OCI-LY7 (cell line): ENCODE measurements at regions not wholly inside any gene's neighbourhood (a gene's known extent, or its start where the extent isn't known, plus 50 kb on each side); places are given as distances from the start of the nearest gene placed in this dataset.

Experiments used
- BruUV-seq: library from RNA; stranded (reverse); fragments of 400-500 nt; replicated peaks from 2 replicates; lab custom pipeline; 2021; lab: Mats Ljungman, UMichigan
- CTCF ChIA-PET: fragments of 300-600 bp; sonication (Branson Sonifier 250); formaldehyde crosslinking; loops from one replicate; lab custom pipeline; 2022; ENCODE audit warnings: antibody characterized with exemption; ENCODE audit not compliant: unreplicated experiment; lab: Charles Lee
- POLR2A ChIA-PET: fragments of 300-600 bp; sonication (Branson Sonifier 250); formaldehyde crosslinking; loops from one replicate; lab custom pipeline; 2022; ENCODE audit warnings: antibody characterized with exemption; lab: Charles Lee
- DNase-seq: peaks from one replicate; pipeline ENCODE4 v3.0.0-alpha.2; 2015; ENCODE audit warnings: low spot score
- H2AFZ ChIP-seq: fragments of 200-600 bp; sonication (generic), shearing (Covaris generic); 2 replicates; pipeline ENCODE4 v1.6.1; 2014; ENCODE audit warnings: mild to moderate bottlenecking, antibody characterized with exemption, low read length, moderate library complexity
- H3K27ac ChIP-seq: fragments of 200-600 bp; sonication (generic); 2 replicates; pipeline ENCODE4 v1.5.1; 2014; ENCODE audit warnings: mixed run types, low read depth, mild to moderate bottlenecking, moderate library complexity, low read length, inconsistent platforms; ENCODE audit not compliant: poor library complexity, severe bottlenecking
- H3K36me3 ChIP-seq: fragments of 200-600 bp; sonication (generic); 2 replicates; pipeline ENCODE4 v1.6.1; 2014; ENCODE audit warnings: mild to moderate bottlenecking, antibody characterized with exemption, low read length, moderate library complexity, mixed read lengths; ENCODE audit not compliant: insufficient read depth
- H3K4me1 ChIP-seq: fragments of 200-600 bp; sonication (generic); 2 replicates; pipeline ENCODE4 v1.5.1; 2014; ENCODE audit warnings: mild to moderate bottlenecking, low read length; ENCODE audit not compliant: insufficient read depth, poor library complexity, severe bottlenecking
- H3K4me2 ChIP-seq: fragments of 200-600 bp; sonication (generic); 2 replicates; pipeline ENCODE4 v1.6.1; 2014; ENCODE audit warnings: mild to moderate bottlenecking, low read length
- H3K4me3 ChIP-seq: fragments of 200-600 bp; sonication (generic); 2 replicates; pipeline ENCODE4 v1.5.1; 2014; ENCODE audit warnings: mild to moderate bottlenecking, low read depth, low read length; ENCODE audit not compliant: poor library complexity, severe bottlenecking
- H3K79me2 ChIP-seq: fragments of 200-600 bp; sonication (generic); 2 replicates; pipeline ENCODE4 v1.6.1; 2016; ENCODE audit warnings: low read depth, mild to moderate bottlenecking, low read length, moderate library complexity, mixed read lengths; ENCODE audit not compliant: insufficient read depth
- H3K9me2 ChIP-seq: fragments of 200-600 bp; sonication (generic); 2 replicates; pipeline ENCODE4 v1.6.1; 2016; ENCODE audit warnings: mild to moderate bottlenecking, low read length, mixed read lengths; ENCODE audit not compliant: insufficient read depth
- H3K9me3 ChIP-seq: fragments of 200-600 bp; sonication (generic); 2 replicates; pipeline ENCODE4 v1.6.1; 2014; ENCODE audit warnings: mild to moderate bottlenecking, mixed run types, low read length, mixed read lengths
- H4K20me1 ChIP-seq: fragments of 200-600 bp; sonication (generic); 2 replicates; pipeline ENCODE4 v1.6.1; 2014; ENCODE audit warnings: mild to moderate bottlenecking, antibody characterized with exemption, low read length, moderate library complexity, mixed read lengths; ENCODE audit not compliant: insufficient read depth
- EZH2phosphoT487 ChIP-seq: fragments of 200-600 bp; sonication (generic); IDR thresholded peaks from 2 replicates; pipeline ENCODE4 v1.6.1; 2018; ENCODE audit warnings: low read depth, borderline replicate concordance, mild to moderate bottlenecking, mixed run types, antibody characterized with exemption, low read length, moderate library complexity, mixed read lengths
- intact Hi-C: fragments of 100-400 bp; cut with micrococcal nuclease; formaldehyde crosslinking; loops from one replicate; pipeline ENCODE4 v1.10.0; 2022; ENCODE audit not compliant: unreplicated experiment
- TF ChIP-seq, protein P1 (sequence below): fragments of 200-600 bp; sonication (generic); conservative IDR thresholded peaks from 2 replicates; pipeline ENCODE4 v1.5.1; 2014; ENCODE audit warnings: mild to moderate bottlenecking, antibody characterized with exemption, low read length, moderate library complexity, mixed read lengths

DNA sequence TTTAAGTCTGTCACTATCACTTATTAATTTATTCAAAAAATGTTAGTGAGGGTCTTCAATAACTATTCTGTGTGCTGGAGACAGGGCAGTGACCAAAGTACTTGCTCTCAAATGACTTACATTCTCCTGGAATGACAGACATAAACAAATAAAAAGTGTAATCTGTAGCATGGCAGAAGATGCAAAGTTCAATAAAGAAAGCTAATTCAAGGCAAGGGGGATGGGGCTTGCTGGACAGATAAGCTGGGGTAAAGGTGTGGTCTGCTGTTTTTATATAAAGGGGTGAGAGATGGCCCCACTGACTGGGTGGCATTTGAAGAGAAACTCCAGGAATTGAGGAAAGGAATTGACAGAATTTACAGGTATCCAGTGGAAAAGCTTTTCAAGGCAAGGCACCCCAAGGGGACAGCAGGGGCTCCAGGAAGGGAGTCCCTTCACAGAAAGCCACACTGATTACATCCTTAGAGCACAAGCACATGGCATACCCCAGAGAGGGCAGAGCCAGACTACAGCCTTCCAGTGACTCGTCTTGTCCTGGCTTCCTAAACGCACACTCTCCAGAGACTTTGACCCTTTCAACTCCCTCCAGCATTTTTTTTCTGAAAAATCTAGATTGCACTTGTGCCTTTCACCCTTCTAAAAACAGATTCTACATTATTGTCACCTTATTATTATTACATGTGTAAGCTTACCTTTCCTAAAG lies 123.7 kb upstream of the HS3ST3A1 start:
- Histone ChIP-seq H3K27ac (no peak overlapping the region), H3K4me2 (no peak overlapping the region), H3K79me2 (no peaks in the 10 kb centered on the region), H3K36me3 (no peaks in the 10 kb centered on the region), H4K20me1 (no peaks in the 10 kb centered on the region), H3K4me1 (no peaks in the 10 kb centered on the region), H2AFZ (no peak overlapping the region), H3K9me2 (no peaks in the 10 kb centered on the region), H3K9me3 (no peaks in the 10 kb centered on the region), H3K4me3 (no peak overlapping the region)
- ChIA-PET CTCF (no interaction called here), POLR2A (interaction anchor here (0.7 kb wide), 1 partner anchor 828 kb away, joined by 3 read pairs; no protein-coding TSS in a partner anchor)
- intact Hi-C loops = no loop called here
- BruUV-seq = no TSS peak
- TF ChIP-seq EZH2phosphoT487 = no peak
- TF ChIP-seq, protein P1, sequence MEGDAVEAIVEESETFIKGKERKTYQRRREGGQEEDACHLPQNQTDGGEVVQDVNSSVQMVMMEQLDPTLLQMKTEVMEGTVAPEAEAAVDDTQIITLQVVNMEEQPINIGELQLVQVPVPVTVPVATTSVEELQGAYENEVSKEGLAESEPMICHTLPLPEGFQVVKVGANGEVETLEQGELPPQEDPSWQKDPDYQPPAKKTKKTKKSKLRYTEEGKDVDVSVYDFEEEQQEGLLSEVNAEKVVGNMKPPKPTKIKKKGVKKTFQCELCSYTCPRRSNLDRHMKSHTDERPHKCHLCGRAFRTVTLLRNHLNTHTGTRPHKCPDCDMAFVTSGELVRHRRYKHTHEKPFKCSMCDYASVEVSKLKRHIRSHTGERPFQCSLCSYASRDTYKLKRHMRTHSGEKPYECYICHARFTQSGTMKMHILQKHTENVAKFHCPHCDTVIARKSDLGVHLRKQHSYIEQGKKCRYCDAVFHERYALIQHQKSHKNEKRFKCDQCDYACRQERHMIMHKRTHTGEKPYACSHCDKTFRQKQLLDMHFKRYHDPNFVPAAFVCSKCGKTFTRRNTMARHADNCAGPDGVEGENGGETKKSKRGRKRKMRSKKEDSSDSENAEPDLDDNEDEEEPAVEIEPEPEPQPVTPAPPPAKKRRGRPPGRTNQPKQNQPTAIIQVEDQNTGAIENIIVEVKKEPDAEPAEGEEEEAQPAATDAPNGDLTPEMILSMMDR = no peak
- DNase-seq = no peak

DNA sequence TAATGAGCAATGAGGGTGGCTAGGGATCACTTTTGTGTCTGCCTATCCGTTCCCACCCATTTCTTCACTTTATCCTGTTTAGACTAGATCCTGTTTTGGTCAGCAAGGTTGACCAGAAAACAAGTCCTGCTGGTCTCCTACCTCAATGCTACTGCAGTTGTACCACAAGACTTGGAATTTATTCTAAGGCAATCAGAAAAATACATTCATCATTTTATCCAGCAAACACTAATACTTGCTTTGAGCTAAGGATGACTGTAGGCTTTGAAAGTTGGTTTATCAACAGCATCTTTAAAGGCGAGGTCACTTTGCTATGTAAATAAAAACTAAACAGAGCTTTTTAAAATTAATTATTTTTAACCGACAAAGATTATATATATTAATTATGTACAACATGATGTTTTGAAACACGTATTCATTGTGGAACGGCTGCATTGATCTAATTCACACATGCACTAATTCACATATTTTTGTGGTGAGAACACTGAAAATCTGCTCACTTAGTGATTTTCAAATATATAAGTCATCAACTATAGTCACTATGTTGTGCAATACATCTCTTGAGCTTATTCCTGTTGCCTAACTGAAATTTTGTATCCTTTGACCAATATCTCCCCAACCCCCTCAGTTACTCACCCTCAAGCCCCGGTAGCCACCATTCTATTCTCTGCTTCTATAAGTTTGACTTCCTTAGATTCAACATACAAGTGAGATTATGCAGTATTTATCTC lies 125.9 kb upstream of the HS3ST3A1 start:
- no TSS peak for BruUV-seq
- TF ChIP-seq, protein P1 = no peak
- TF ChIP-seq EZH2phosphoT487 = no peak
- Histone ChIP-seq H3K4me1 (no peaks in the 10 kb centered on the region), H2AFZ (no peak overlapping the region), H3K27ac (no peak overlapping the region), H3K9me2 (no peaks in the 10 kb centered on the region), H3K79me2 (no peaks in the 10 kb centered on the region), H3K9me3 (no peaks in the 10 kb centered on the region), H4K20me1 (no peaks in the 10 kb centered on the region), H3K36me3 (no peaks in the 10 kb centered on the region), H3K4me3 (no peak overlapping the region), H3K4me2 (no peak overlapping the region)
- intact Hi-C loops = no loop called here
- no peak for DNase-seq
- ChIA-PET POLR2A (interaction anchor here (0.7 kb wide), 1 partner anchor 10 kb away, joined by 3 read pairs; no protein-coding TSS in a partner anchor), CTCF (no interaction called here)

DNA sequence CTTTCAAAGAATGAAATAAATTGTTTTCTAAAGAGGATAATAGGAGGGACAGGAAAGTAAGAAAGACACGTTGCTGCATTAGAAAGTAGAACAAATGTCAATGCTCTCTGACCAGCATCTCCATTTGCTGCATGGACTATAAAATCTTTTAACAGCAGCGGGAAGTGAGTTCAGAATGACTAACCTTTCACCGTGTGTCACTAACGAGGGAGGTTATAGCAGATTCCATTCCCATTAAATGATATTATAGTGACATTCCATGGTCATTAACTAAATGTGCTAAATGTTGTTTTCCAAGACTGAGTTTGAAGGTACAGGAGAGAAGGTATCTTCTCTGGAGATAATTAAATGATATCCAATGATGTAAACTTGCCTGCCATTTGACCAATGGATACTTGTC lies 127.1 kb upstream of the HS3ST3A1 start:
- no peaks in the 10 kb centered on the region for H3K36me3 ChIP-seq
- H3K27ac ChIP-seq = no peak overlapping the region
- H2AFZ ChIP-seq = no peak overlapping the region
- BruUV-seq = no TSS peak
- no peak overlapping the region for H3K4me2 ChIP-seq
- no peaks in the 10 kb centered on the region for H3K9me2 ChIP-seq
- intact Hi-C loops = no loop called here
- no peaks in the 10 kb centered on the region for H3K9me3 ChIP-seq
- no peaks in the 10 kb centered on the region for H4K20me1 ChIP-seq
- ChIA-PET CTCF (no interaction called here), POLR2A (interaction anchor here (0.7 kb wide), 1 partner anchor 12 kb away, joined by 3 read pairs; no protein-coding TSS in a partner anchor)
- DNase-seq = no peak
- H3K4me1 ChIP-seq = no peaks in the 10 kb centered on the region
- TF ChIP-seq EZH2phosphoT487 = no peak
- TF ChIP-seq, protein P1 = no peak
- H3K79me2 ChIP-seq = no peaks in the 10 kb centered on the region
- no peak overlapping the region for H3K4me3 ChIP-seq
